ENCODE measurements at regions not wholly inside any gene's neighbourhood (a gene's known extent, or its start where the extent isn't known, plus 50 kb on each side); places are given as distances from the start of the nearest gene placed in this dataset.

- no peaks in the 10 kb centered on the region for H3K4me1 ChIP-seq
- no peak for TF ChIP-seq CTCF (IDR thresholded peaks at IDR 0.05)
- H3K36me3 ChIP-seq = no peaks in the 10 kb centered on the region
- H3K9me3 ChIP-seq = no peaks in the 10 kb centered on the region
- DNase-seq (ENCODE audit: low spot score in 2 of 2) = no peak
- no peaks in the 10 kb centered on the region for H3K27me3 ChIP-seq
- intact Hi-C loops (cut with DNase I) = no loop called here
- H3K27ac ChIP-seq = no peak overlapping the region
- H3K4me3 ChIP-seq = no peak overlapping the region
These were observed 78.5 kb upstream of the PCBD1 start for GRCh38 chr10:70966646-70967553.

DNA sequence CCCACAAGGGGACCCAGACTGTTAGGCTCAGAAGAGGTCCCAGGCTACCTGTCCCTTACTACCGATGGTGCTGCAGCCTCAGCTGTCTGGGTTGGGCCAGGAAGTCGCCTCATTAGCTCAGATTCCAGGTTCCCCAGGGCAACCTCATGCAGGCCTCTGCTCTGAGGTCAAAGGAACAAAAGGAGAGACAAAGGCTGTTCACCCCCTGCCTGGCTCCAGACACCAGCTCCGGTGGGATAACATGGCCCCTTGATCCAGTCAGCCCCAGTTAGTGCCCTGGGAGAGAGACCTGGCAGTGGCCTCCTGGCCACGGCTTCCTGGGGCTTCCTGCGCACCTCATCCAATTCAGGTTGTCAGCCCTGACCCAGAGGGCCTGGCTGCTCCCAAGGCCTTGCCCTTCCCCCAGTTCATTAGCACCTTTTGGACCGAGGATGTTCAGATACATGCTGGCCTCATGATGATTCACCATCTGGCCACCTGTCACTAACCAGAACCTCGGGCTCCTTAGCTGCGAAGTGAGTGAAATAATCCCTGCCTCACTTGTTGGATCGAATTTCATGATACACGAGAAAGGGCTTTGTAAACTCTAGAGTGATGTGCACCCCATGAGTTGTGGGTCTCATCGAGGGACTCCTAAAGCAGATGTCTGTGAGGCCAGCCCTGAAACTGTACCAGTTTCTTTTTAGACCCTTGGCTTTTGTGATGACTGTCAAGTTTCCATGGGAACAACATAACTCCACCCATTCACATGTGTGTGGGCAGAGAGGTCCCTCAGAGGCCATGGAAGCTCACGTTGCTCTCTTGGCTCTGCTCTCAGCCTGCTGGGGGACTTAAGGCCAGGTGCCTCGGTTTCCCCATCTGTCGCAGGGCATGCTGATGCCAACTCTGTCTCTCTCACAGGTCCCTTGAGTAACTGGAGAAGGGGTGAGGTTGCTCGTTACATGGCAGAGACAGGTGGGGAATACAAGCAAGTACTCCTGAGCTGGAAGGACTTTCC is 79.5 kb upstream of the PCBD1 start:
- Histone ChIP-seq H3K27me3 (no peaks in the 10 kb centered on the region), H3K4me1 (no peaks in the 10 kb centered on the region), H3K27ac (no peak overlapping the region), H3K4me3 (no peak overlapping the region), H3K36me3 (no peaks in the 10 kb centered on the region), H3K9me3 (no peaks in the 10 kb centered on the region)
- TF ChIP-seq CTCF (IDR thresholded peaks at IDR 0.05) = no peak
- no peak for DNase-seq (ENCODE audit: low spot score in 2 of 2)
- intact Hi-C loops (cut with DNase I) = no loop called here

- H3K27me3 ChIP-seq = no peaks in the 10 kb centered on the region
- no peak overlapping the region for H3K27ac ChIP-seq
- TF ChIP-seq CTCF (IDR thresholded peaks at IDR 0.05) = no peak
- no peaks in the 10 kb centered on the region for H3K36me3 ChIP-seq
- no peaks in the 10 kb centered on the region for H3K4me1 ChIP-seq
- H3K4me3 ChIP-seq = no peak overlapping the region
- H3K9me3 ChIP-seq = peaks cover 0 to 3% of the 10 kb centered on the region in 2 donors
- intact Hi-C loops (cut with DNase I) = no loop called here
- DNase-seq (ENCODE audit: low spot score in 2 of 2) = no peak
These were observed 80.8 kb upstream of the PCBD1 start for GRCh38 chr10:70969188-70969587.

DNA sequence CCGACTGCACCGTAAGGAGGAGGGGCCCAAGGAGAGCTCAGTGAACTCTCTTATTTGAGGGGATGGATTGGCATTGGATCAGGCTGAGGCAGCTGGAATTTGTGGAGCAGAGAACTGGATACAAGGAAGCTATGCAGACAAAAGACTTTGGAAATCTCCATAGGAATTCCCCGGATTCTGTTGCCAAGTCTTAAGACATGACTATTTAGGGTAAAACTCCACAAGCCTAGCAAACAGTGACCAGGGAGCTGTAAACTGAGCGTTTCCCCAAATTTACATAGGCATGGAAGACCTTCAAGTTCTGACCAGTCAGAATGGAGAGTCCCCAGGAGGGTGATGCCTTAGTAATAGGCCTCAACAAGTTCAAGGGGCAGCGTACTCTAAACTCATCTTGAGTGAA is 82.5 kb upstream of the PCBD1 start:
- H3K27me3 ChIP-seq = no peaks in the 10 kb centered on the region
- TF ChIP-seq CTCF (IDR thresholded peaks at IDR 0.05) = no peak
- intact Hi-C loops (cut with DNase I) = no loop called here
- H3K4me3 ChIP-seq = no peak overlapping the region
- peaks cover 0 to 3% of the 10 kb centered on the region in 2 donors for H3K9me3 ChIP-seq
- H3K4me1 ChIP-seq = no peaks in the 10 kb centered on the region
- no peak for DNase-seq (ENCODE audit: low spot score in 2 of 2)
- no peaks in the 10 kb centered on the region for H3K36me3 ChIP-seq
- no peak overlapping the region for H3K27ac ChIP-seq

DNA sequence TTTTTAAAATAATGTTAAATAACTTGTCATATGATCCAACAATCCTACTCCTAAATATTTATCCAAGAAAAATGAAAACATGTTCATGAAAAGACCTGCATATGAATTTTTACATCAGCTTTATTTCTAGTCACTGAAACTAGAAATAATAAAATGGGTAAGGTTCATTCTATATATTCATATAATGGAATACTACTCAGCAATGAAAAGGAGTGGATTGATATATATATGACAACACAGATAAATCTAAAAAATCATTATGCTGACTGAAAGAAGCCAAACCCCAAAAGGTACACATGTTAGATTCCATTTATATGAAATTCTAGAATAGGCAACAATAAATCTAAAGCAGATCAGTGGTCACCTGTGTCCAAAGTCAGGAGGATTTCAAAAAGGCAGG is 84.9 kb upstream of the PCBD1 start:
- no peak for DNase-seq (ENCODE audit: low spot score in 2 of 2)
- no peaks in the 10 kb centered on the region for H3K4me1 ChIP-seq
- no peaks in the 10 kb centered on the region for H3K27me3 ChIP-seq
- no peak overlapping the region for H3K4me3 ChIP-seq
- H3K36me3 ChIP-seq = no peaks in the 10 kb centered on the region
- intact Hi-C loops (cut with DNase I) = no loop called here
- no peak overlapping the region for H3K27ac ChIP-seq
- TF ChIP-seq CTCF (IDR thresholded peaks at IDR 0.05) = no peak
- H3K9me3 ChIP-seq = peaks cover 0 to 3% of the 10 kb centered on the region in 2 donors
